K562 (cell line): ENCODE measurements at regions not wholly inside any gene's neighbourhood (a gene's known extent, or its start where the extent isn't known, plus 50 kb on each side); places are given as distances from the start of the nearest gene placed in this dataset.
A peak's percentile ranks its signal among the peaks of the same experiment; 100 is the strongest.

Experiments used
- GABPB1 ChIP-seq: sonication (generic); formaldehyde crosslinking; IDR thresholded peaks from 2 replicates; pipeline ENCODE4 v1.8.0; 2022; ENCODE audit warnings: mild to moderate bottlenecking, missing genetic modification reagents
- MAFF ChIP-seq: IDR thresholded peaks from 2 replicates; pipeline ENCODE4 v1.6.1; 2012; ENCODE audit warnings: low read length, improper control_type of control experiment
- TF ChIP-seq, protein P1 (sequence below): sonication (generic); formaldehyde crosslinking; IDR thresholded peaks from 2 replicates; pipeline ENCODE4 v1.9.0; 2022; ENCODE audit warnings: mild to moderate bottlenecking, missing genetic modification reagents

- TF ChIP-seq, protein P1, sequence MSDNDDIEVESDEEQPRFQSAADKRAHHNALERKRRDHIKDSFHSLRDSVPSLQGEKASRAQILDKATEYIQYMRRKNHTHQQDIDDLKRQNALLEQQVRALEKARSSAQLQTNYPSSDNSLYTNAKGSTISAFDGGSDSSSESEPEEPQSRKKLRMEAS (CRISPR knock-in tag) = no peak
- TF ChIP-seq MAFF (0 out of 2 replicates have a peak, but pooled peaks have one; percentile 1), GABPB1 (CRISPR knock-in tag) (no peak)
Observed at GRCh38 chr20:52829111-52829510, 143.0 kb upstream of the TSHZ2 start.
